NOMO-1 treated with dmso at 0.1 percent for 144 hours (cell line): ENCODE measurements at regions not wholly inside any gene's neighbourhood (a gene's known extent, or its start where the extent isn't known, plus 50 kb on each side); places are given as distances from the start of the nearest gene placed in this dataset.
"Not testable (repeated sequence)": the region's sequence is repeated elsewhere in the genome, so short reads cannot be mapped to it uniquely, and the experiment has no call there.

Experiments used
- DNase-seq: peaks from one replicate; lab custom pipeline; 2025; ENCODE audit not compliant: unreplicated experiment; lab: John Stamatoyannopoulos, UW

DNA sequence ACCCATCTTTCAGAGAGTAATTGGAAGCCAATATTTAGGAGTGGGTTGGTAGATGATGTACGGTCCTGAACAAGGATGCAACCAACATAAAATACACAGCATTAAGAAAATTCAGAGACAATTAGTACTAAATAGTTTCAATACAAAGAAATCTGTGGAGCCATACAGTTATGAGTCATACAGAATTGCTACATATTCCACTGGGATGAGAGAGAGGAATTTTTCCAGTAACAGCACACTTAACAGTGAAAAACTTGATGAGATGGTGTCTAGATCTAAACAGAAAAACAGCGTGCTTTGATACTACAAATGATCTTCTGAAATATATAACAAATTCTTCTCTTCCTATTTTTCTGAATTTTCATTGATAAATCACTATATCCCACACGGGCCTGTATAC is 1999.3 kb upstream of the CDH9 start:
- DNase-seq = no peak

DNA sequence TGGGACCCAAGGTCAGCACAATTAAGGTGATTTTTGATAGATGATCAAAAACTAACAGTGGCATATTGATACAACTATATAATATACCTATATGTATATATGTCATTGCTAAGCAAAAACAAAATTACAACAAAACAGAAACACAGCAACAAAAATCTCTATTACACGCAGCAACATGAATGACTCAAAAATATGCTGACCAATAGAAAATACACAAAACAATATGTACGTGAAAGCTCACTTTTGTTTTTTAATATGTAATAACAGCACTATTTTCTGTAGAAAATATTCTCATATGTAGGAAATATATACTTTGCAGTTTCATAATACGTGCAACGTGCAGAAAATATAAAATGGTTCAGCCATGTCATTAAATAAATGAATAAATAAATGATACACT is 1985.7 kb upstream of the CDH9 start:
- DNase-seq = no peak

GRCh38 chr5:29023541-29023940 is 1985.2 kb upstream of the CDH9 start:
- DNase-seq = no peak

GRCh38 chr5:29017501-29017900 is 1979.1 kb upstream of the CDH9 start:
- no peak for DNase-seq

DNA sequence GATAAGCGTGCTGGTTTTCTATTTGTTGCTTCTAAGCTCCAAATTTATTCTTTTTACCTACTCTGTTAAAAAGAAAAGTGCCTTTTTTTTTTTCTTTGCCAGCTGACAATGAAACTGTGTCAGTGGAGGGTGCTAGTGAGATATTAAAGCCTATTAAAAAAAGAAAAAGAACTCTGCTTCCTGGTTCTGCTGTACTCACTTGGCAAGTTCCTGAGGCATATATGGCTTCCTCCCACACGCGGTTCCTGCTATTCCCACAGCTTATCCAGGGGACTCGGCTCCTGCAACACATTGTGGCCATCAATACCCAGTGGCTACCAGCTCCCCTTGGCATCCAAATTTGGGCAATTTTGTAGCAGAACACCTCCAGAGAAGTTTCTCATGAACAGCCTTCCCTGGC is 1977.7 kb upstream of the CDH9 start:
- no peak for DNase-seq

DNA sequence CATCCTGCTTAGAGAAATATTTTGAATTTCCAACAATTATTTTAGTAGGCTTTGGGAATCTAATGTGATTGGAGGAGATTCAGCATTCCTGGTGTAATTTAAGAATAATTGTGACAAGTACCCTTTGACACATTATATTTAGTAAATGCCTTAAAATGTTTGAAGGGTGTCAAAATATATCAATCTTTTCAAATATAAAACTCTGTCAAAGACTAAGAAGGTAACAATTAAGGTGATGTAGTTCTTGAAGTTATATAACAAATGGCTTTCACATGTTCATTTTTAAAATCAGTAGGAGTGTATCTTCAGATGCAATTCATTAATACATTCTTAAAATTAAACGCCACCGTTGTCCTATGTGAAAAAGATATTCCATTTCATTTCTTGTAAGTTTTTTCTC is 1977.1 kb upstream of the CDH9 start:
- DNase-seq = no peak

DNA sequence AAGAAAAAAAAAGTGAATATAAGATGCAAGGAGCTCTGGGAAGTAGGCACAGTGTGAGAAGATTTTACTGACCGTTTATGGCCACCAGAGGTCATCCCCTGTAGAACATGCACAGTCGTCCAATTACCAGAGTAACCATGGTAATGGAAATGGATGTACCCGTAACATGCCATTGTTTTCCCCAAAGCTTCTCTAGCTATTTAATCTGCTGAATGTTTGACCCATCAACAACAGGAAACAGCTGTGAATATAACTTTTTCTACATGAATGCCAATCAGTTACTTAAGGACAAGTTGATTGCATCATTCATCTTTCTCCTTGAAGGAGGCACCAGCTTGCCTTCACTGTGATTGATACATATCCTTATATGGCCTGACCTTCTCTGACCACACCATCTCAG is 1967.0 kb upstream of the CDH9 start:
- no peak for DNase-seq

DNA sequence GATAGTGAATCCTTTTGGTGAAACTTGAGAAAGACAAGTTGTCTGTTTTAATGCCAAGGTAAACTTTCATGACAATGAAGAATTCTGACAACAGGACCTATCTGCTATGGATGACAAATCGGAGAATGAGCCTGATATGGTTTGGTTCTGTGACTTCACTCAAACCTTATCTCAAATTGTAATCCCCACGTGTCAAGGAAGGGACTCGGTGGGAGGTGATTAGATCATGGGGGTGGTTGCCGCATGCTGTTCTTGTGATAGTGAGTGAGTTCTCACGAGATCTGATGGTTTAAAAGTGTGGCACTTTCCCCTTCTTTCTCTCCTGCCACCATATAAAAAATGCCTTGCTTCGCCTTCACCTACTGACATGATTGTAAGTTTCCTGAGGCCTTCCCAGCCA is 1964.1 kb upstream of the CDH9 start:
- no peak for DNase-seq

- no peak for DNase-seq
Observed at GRCh38 chr5:29001666-29002065, 1963.3 kb upstream of the CDH9 start.

- DNase-seq = no peak
Observed at GRCh38 chr5:28984639-28985038, 1946.3 kb upstream of the CDH9 start.

GRCh38 chr5:28975508-28975907 is 1937.1 kb upstream of the CDH9 start:
- DNase-seq = no peak

- no peak for DNase-seq
Observed at GRCh38 chr5:28967848-28968247, 1929.5 kb upstream of the CDH9 start.

GRCh38 chr5:28961816-28962215 is 1923.4 kb upstream of the CDH9 start:
- no peak for DNase-seq

- no peak for DNase-seq
Observed at GRCh38 chr5:28958581-28958980, 1920.2 kb upstream of the CDH9 start.

DNA sequence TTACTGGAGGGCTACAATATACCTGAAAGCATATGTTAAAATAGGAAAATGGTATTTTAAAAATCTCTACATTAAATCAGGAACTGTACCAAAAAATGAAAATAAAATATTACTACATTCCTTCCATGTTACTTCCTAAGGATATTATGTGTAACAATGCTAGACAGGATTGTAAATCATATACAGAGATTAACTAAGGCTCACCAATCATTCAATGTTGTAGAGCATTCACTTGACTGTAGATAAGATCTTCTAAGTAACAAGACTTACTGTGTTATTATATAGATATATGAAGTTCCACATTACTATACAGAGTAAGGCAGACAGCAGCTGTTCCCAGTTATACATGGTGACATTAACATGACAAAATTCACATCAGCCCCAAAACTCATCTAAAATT is 1919.1 kb upstream of the CDH9 start:
- no peak for DNase-seq

GRCh38 chr5:28954074-28954473 is 1915.7 kb upstream of the CDH9 start:
- no peak for DNase-seq

DNA sequence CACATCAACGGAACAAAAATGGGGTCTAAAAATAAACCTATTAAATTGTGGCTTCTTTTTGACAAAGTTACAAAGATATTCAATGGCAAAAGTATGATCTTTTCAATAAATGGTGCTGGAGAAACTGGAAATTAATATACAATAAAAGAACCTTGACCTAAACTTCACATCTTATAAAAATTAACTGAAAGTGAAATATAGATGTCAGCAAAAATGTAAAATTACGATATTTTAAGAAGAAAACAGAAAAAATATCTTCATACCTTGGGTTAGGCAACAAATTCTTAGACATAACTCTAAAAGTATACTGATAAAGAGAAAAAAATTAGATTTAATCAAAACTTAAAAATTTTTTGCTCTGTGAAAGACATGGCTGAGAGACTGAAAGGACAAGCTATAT is 1909.5 kb upstream of the CDH9 start:
- DNase-seq = no peak

DNA sequence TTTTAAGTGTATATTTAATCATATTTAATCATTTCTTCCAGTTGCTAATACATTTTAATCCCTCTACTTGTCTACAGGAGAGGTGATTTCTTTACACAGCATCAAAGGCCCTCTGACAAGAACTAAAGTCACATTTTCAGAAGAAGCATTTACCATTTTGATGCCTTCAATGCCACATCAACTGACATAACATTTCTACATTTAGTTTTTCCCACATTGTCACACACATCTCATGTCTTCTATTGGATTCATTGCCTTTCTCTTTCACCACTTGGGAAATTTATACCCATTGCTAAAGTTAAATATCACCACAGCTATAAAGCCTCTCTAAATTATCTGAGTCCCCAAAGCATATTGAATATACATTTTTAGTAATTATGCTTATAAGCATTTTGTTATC is 1907.5 kb upstream of the CDH9 start:
- no peak for DNase-seq

GRCh38 chr5:28929366-28929765 is 1891.0 kb upstream of the CDH9 start:
- DNase-seq = not testable (repeated sequence)

DNA sequence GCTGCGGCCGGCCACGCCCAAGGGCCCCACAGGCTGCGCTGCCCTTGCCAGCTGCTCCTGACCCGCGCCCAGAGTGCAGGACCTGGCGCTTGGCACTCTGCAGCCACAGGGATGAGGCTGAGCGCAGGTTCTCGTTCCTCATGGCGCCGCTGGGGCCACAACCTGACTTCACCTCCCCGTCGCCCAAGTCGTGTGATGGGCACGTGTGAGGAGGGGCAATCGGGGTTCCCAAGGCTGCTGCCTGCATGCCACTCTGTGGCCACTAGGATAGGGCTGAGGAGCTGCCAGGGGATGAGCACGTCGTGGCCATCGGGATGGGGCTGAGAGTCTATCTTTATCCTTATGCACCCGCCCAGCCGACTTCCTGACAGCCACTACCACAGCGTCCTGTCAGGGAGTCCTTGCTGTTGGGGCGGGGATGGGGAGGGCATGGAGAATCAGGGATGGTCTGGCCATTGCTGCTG is 1890.0 kb upstream of the CDH9 start:
- DNase-seq = not testable (repeated sequence)

- DNase-seq = no peak
Observed at GRCh38 chr5:28927559-28928326, 1889.4 kb upstream of the CDH9 start.

DNA sequence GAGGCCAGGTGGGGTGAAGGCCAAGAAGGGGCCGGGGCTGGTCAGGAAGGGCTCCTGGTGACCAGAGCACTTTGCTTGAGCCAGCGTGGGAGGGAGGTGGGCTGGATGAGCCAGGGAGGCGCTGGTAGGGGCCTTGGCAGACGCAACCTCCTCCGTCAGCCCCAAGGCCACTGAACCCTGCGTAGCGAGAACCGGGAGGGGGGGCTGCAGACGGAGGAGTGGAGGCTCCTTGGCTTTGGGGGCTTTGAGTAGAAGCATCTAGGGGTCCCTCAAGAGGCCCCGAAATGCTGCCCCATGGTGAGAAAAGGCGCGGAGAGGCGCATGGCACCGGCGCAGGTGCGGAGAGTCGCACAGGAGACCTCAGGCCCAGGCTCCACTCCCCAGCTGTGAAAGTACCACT is 1888.0 kb upstream of the CDH9 start:
- DNase-seq = no peak

GRCh38 chr5:28917631-28918030 is 1879.2 kb upstream of the CDH9 start:
- DNase-seq = no peak
